Effector memory CD4-positive, alpha-beta T cell (primary cell): ENCODE measurements at regions not wholly inside any gene's neighbourhood (a gene's known extent, or its start where the extent isn't known, plus 50 kb on each side); places are given as distances from the start of the nearest gene placed in this dataset.
"Not testable (repeated sequence)": the region's sequence is repeated elsewhere in the genome, so short reads cannot be mapped to it uniquely, and the experiment has no call there.

Experiments
- DNase-seq, 3 donors: peaks; one replicate each; pipeline ENCODE4 v3.0.0-alpha.2; 2020
- H3K27ac ChIP-seq: 2 replicates; pipeline ENCODE4 v1.7.0; 2013; ENCODE audit warnings: mild to moderate bottlenecking, low read length, moderate library complexity; ENCODE audit not compliant: insufficient read depth, poor library complexity, severe bottlenecking
- H3K27me3 ChIP-seq: replicated peaks from 2 replicates; pipeline ENCODE4 v1.7.0; 2013; ENCODE audit warnings: mild to moderate bottlenecking, low read length; ENCODE audit not compliant: insufficient read depth, control insufficient read depth, poor library complexity, severe bottlenecking
- H3K36me3 ChIP-seq: 2 replicates; pipeline ENCODE4 v1.7.0; 2013; ENCODE audit warnings: mild to moderate bottlenecking, low read length, moderate library complexity; ENCODE audit not compliant: control insufficient read depth, insufficient read depth
- H3K4me1 ChIP-seq: 2 replicates; pipeline ENCODE4 v1.7.0; 2013; ENCODE audit warnings: low read length, mild to moderate bottlenecking; ENCODE audit not compliant: control insufficient read depth, insufficient read depth, poor library complexity, severe bottlenecking
- H3K4me3 ChIP-seq: 2 replicates; pipeline ENCODE4 v1.7.0; 2013; ENCODE audit warnings: low read length, low read depth, mild to moderate bottlenecking; ENCODE audit not compliant: insufficient read depth, poor library complexity, severe bottlenecking
- H3K9me3 ChIP-seq: 2 replicates; pipeline ENCODE4 v1.7.0; 2013; ENCODE audit warnings: mild to moderate bottlenecking, low read length, moderate library complexity; ENCODE audit not compliant: control insufficient read depth

DNA sequence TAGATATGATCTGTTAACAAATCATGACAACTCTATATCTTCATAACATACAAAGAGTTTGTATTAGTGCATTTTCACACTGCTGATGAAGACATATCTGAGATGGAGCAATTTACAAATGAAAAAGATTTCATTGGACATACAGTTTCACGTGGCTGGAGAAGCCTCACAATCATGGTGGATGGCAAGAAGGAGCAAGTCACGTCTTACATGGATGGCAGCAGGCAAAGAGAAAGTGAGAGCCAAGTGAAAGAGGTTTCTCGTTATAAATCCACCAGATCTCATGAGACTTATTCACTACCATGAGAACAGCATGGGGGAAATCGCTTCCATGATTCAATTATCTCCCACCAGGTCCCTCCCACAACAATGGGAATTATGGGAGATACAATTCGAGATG, 157.6 kb downstream of the DUSP6 start:
- Histone ChIP-seq H3K36me3 (no peaks in the 10 kb centered on the region), H3K4me1 (no peaks in the 10 kb centered on the region), H3K9me3 (no peaks in the 10 kb centered on the region), H3K27ac (no peak overlapping the region), H3K4me3 (no peak overlapping the region), H3K27me3 (no peaks in the 10 kb centered on the region)
- no peak for DNase-seq

DNA sequence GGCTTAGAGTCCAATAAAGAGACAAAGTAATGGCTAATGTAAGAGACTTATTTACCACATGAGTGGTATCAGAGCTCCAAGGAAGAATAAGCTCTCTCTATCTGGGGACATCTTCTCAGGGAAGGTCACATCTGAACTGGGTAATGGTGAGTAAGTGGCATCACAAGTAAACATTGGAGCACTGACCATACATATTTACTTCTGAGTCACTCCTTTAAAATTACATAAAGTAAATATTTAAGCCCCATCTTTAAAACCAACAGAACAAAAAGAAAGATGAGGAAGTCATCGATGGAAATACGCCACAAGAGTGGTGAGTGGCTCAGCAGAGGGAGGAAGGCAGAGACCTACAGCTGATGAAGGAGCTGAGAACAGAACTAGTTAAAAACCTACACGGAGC, 159.9 kb downstream of the DUSP6 start:
- peaks cover 6% of the 10 kb centered on the region for H3K9me3 ChIP-seq
- H3K4me3 ChIP-seq, result no peak overlapping the region
- no peak for DNase-seq
- no peaks in the 10 kb centered on the region for H3K4me1 ChIP-seq
- H3K36me3 ChIP-seq, result no peaks in the 10 kb centered on the region
- no peaks in the 10 kb centered on the region for H3K27me3 ChIP-seq
- H3K27ac ChIP-seq, result no peak overlapping the region

DNA sequence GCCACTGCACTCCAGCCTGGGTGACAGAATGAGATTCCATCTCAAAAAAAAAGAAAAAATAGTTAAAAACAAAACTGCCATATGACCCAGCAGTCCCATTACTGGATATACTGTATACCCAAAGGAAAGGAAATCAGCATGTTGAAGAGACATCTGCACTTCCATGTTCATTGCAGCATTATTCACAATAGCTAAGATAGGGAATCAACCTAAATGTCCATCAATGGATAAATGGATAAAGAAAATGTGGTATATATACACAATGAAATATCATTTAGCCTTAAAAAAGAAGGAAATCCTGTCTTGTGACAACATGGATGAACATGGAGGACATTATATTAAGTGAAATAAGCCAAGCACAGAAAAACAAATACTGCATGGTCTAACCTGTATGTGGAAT, 160.7 kb downstream of the DUSP6 start:
- not testable (repeated sequence) for H3K36me3 ChIP-seq, H3K9me3 ChIP-seq, H3K27ac ChIP-seq, H3K27me3 ChIP-seq, H3K4me3 ChIP-seq, DNase-seq, H3K4me1 ChIP-seq

DNA sequence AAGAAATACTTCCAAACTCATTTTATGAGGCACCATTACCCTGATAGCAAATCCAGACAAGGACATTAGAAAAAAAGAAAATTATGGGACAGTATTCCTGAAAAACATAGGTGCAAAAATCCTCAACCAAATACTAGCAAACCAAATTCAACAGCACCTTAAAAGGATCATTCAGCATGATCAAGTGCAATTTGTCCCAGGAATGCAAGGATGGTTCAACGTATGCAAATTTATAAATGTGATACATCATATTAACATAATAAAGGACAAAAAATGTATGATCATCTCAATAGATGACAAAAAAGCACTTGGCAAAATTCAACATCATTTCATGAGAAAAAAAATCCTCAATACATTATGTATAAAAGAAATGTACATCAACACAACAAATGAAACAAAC, 162.9 kb downstream of the DUSP6 start:
- no peak for DNase-seq
- Histone ChIP-seq H3K4me3 (no peak overlapping the region), H3K9me3 (peaks cover 6% of the 10 kb centered on the region), H3K4me1 (no peaks in the 10 kb centered on the region), H3K36me3 (no peaks in the 10 kb centered on the region), H3K27ac (no peak overlapping the region), H3K27me3 (no peaks in the 10 kb centered on the region)

DNA sequence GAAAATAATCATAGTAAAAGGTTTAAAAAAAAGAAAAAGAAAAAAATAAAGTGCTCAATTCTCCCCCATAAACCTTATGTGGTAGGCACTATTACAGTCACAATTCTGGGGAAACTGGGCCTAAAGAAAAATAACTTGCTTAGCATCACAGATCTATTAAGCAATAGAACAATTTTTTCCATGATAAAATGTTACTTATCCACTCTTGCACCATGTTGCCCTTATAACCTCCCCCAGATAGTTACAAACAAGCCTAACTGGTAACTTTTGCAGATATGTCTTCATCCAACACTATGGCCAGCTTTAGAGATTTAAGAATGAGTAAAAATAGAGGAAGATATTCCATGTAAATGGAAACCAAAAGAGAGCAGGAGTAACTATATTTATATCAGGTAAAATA, 164.8 kb downstream of the DUSP6 start:
- Histone ChIP-seq H3K4me1 (no peaks in the 10 kb centered on the region), H3K4me3 (no peak overlapping the region), H3K36me3 (no peaks in the 10 kb centered on the region), H3K27me3 (no peaks in the 10 kb centered on the region), H3K9me3 (peaks cover 6% of the 10 kb centered on the region), H3K27ac (no peak overlapping the region)
- no peak for DNase-seq

DNA sequence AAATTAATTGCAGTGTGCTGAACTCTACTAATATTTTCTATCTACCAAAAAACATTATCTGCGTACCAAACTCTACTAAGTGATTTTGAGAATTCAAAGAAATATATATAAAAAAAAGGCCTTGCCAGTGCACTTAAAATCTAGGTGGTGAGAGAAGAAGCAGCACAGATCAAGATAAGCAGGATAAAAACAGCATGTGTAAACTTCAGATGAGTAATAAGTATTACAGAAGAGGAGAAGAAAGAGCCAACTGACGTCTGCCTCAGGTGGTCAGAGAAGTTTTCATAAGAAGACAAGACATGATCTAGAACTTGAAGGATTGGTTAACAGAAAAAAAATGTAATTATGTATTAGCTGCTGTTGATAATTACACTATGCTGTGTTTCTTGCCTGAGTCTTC, 166.4 kb downstream of the DUSP6 start:
- no peak for DNase-seq
- Histone ChIP-seq H3K27me3 (no peaks in the 10 kb centered on the region), H3K4me1 (no peaks in the 10 kb centered on the region), H3K9me3 (peaks cover 6% of the 10 kb centered on the region), H3K27ac (no peak overlapping the region), H3K36me3 (no peaks in the 10 kb centered on the region), H3K4me3 (no peak overlapping the region)

DNA sequence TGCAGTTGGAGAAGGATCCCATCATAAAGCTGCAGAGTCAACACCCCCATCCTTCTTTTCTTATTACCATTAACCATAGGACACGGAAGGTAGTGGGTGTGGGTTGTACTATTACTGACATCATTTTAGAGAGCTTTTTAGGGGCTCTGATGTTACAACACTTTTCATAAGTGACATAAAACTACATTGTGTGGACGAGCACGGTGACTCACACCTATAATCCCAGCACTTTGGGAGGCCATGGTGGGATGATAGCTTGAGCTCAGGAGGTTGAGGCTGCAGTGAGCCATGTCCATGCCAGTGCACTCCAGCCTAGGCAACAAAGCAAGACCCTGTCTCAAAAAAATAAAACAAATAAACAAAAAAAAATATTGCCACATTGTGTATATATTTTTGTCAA, 167.1 kb downstream of the DUSP6 start:
- no peak overlapping the region for H3K4me3 ChIP-seq
- H3K36me3 ChIP-seq, result no peaks in the 10 kb centered on the region
- H3K27ac ChIP-seq, result no peak overlapping the region
- peaks cover 6% of the 10 kb centered on the region for H3K9me3 ChIP-seq
- no peaks in the 10 kb centered on the region for H3K27me3 ChIP-seq
- H3K4me1 ChIP-seq, result no peaks in the 10 kb centered on the region
- no peak for DNase-seq

DNA sequence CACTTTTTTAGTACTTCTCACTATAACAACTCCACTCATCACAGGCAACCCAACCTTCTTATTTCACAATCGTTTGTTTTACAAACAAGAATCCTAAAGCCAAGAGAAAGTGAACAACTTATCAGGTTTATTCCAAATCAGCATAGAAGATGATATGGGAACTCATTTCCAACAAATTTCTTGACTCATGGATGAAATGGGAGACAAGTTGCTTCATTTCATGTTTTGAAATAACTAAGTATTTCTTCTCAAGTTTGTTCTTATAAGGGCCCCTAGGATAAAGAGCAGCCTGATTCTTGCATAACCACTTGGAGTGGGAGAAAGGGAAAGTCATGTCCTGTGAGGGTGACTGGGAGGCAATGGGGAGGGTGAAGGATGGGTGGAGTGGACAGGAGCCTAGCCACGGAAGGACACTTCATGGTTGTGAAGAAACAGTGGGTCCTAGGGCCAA, 168.3 kb downstream of the DUSP6 start:
- Histone ChIP-seq H3K27ac (no peak overlapping the region), H3K4me3 (no peak overlapping the region)

DNA sequence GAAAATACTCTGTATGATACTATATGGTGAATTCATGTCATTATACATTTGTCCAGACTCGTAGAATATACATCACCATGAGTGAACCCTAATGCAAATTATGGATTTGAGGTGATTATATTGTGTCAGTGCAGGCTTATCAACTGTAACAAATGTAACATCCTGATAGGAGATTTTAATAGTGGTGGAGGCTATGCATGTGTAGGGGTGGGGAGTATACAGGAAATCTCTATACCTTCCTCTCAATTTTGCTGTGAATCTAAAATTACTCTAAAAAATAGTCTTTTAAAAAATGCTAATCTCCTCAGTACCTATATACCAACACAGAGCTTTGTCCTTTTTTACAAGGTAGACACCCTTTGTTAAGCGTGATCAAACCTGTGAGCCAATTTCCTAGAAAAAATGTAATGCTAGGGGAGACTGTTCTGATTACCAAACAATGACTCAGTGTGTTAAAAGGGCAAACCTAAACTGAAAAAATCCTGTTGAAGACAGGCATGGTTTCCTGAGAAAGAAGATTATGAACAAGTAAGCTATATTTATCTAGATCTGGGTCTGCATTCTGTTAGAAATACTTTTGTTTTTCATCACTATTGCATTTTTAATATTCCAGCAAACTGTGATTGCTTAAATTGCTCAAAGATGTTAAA, 170.9 kb downstream of the DUSP6 start:
- Histone ChIP-seq H3K27ac (no peak overlapping the region), H3K36me3 (no peaks in the 10 kb centered on the region), H3K27me3 (no peaks in the 10 kb centered on the region), H3K4me3 (no peak overlapping the region), H3K9me3 (no peaks in the 10 kb centered on the region), H3K4me1 (no peaks in the 10 kb centered on the region)
- no peak for DNase-seq

More for the DNA sequence above, 168.3 kb downstream of the DUSP6 start:
- no peaks in the 10 kb centered on the region for H3K36me3 ChIP-seq
- H3K4me1 ChIP-seq, result no peaks in the 10 kb centered on the region
- no peak for DNase-seq
- peaks cover 6% of the 10 kb centered on the region for H3K9me3 ChIP-seq
- H3K27me3 ChIP-seq, result no peaks in the 10 kb centered on the region

DNA sequence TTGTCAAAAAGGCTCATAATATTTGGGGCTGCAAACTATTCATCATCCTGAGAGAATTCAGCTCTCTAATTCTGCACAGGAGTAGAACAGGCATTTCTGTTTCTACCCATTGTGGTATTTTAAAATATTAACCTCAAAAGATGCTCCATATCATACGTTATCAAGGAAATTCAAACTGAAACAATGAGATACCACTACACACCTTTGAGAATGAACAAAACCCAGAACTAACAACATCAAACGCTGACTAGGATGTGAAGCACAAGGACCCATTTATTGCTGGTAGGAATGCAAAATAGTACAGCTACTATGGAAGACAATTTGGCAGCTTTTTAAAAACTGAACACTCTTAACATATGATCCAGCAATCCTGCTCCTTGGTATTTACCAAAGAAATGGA, 171.8 kb downstream of the DUSP6 start:
- Histone ChIP-seq H3K9me3 (no peaks in the 10 kb centered on the region), H3K27me3 (no peaks in the 10 kb centered on the region), H3K36me3 (no peaks in the 10 kb centered on the region), H3K4me1 (no peaks in the 10 kb centered on the region), H3K27ac (no peak overlapping the region), H3K4me3 (no peak overlapping the region)
- DNase-seq, result no peak
